ENCODE measurements at regions not wholly inside any gene's neighbourhood (a gene's known extent, or its start where the extent isn't known, plus 50 kb on each side); places are given as distances from the start of the nearest gene placed in this dataset.

DNA sequence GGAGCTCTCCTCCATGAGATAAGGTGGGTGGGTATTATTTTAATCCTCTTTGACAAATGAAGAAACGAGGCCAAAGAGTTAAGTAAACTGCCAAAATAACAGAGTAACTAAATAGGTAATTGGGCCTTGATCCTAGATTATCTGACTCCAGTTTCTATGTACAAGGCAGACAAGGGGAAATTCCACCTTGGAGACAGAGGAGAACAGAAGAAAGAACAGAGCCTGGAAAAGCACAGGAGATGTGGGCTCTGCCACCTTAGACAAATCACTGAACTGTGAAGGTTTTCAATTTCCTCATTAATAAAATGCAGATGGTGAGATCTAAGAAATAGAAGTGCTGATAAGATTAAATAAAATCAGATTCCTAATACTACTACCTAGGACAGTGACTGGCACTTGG is 310.2 kb upstream of the TLE3 start:
- H3K9me2 ChIP-seq (ENCODE audit: insufficient read depth, low read length) = no peaks in the 10 kb centered on the region
- no peak overlapping the region for H2AFZ ChIP-seq (ENCODE audit: low read depth, low read length)
- no peaks in the 10 kb centered on the region for H3K79me2 ChIP-seq (replicated peaks; ENCODE audit: insufficient read depth, low read length)
- H4K20me1 ChIP-seq (ENCODE audit: insufficient read depth) = no peaks in the 10 kb centered on the region
- H3K27ac ChIP-seq (ENCODE audit: low read length) = no peak overlapping the region
- H3K9me3 ChIP-seq (ENCODE audit: low read length) = no peaks in the 10 kb centered on the region
- no peaks in the 10 kb centered on the region for H3F3A ChIP-seq (ENCODE audit: insufficient read depth, low read length, poor library complexity, severe bottlenecking)
- H3K4me2 ChIP-seq (ENCODE audit: low read length) = no peak overlapping the region
- H3K4me3 ChIP-seq (ENCODE audit: low read length) = no peak overlapping the region
- H3K9ac ChIP-seq (ENCODE audit: low read length) = no peak overlapping the region
- H3K36me3 ChIP-seq (ENCODE audit: insufficient read depth, low read length) = no peaks in the 10 kb centered on the region
- no peaks in the 10 kb centered on the region for H3K27me3 ChIP-seq (ENCODE audit: insufficient read depth, low read depth, low read length)
- TF ChIP-seq, protein P1, sequence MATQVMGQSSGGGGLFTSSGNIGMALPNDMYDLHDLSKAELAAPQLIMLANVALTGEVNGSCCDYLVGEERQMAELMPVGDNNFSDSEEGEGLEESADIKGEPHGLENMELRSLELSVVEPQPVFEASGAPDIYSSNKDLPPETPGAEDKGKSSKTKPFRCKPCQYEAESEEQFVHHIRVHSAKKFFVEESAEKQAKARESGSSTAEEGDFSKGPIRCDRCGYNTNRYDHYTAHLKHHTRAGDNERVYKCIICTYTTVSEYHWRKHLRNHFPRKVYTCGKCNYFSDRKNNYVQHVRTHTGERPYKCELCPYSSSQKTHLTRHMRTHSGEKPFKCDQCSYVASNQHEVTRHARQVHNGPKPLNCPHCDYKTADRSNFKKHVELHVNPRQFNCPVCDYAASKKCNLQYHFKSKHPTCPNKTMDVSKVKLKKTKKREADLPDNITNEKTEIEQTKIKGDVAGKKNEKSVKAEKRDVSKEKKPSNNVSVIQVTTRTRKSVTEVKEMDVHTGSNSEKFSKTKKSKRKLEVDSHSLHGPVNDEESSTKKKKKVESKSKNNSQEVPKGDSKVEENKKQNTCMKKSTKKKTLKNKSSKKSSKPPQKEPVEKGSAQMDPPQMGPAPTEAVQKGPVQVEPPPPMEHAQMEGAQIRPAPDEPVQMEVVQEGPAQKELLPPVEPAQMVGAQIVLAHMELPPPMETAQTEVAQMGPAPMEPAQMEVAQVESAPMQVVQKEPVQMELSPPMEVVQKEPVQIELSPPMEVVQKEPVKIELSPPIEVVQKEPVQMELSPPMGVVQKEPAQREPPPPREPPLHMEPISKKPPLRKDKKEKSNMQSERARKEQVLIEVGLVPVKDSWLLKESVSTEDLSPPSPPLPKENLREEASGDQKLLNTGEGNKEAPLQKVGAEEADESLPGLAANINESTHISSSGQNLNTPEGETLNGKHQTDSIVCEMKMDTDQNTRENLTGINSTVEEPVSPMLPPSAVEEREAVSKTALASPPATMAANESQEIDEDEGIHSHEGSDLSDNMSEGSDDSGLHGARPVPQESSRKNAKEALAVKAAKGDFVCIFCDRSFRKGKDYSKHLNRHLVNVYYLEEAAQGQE (IDR thresholded peaks at IDR 0.05; ENCODE audit: borderline replicate concordance) = no peak
- no peak for TF ChIP-seq EP300 (conservative IDR thresholded peaks at IDR 0.05; ENCODE audit: poor library complexity, severe bottlenecking)
- no peak for TF ChIP-seq SMC3 (conservative IDR thresholded peaks at IDR 0.05; ENCODE audit: poor library complexity)
- no peak for TF ChIP-seq POLR2AphosphoS5 (IDR thresholded peaks at IDR 0.05)
- TF ChIP-seq, protein P2, sequence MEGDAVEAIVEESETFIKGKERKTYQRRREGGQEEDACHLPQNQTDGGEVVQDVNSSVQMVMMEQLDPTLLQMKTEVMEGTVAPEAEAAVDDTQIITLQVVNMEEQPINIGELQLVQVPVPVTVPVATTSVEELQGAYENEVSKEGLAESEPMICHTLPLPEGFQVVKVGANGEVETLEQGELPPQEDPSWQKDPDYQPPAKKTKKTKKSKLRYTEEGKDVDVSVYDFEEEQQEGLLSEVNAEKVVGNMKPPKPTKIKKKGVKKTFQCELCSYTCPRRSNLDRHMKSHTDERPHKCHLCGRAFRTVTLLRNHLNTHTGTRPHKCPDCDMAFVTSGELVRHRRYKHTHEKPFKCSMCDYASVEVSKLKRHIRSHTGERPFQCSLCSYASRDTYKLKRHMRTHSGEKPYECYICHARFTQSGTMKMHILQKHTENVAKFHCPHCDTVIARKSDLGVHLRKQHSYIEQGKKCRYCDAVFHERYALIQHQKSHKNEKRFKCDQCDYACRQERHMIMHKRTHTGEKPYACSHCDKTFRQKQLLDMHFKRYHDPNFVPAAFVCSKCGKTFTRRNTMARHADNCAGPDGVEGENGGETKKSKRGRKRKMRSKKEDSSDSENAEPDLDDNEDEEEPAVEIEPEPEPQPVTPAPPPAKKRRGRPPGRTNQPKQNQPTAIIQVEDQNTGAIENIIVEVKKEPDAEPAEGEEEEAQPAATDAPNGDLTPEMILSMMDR (IDR thresholded peaks at IDR 0.05; ENCODE audit: poor library complexity, severe bottlenecking) = no peak
- no peak for TF ChIP-seq MXI1 (conservative IDR thresholded peaks at IDR 0.05; ENCODE audit: poor library complexity, severe bottlenecking)
- TF ChIP-seq EZH2 (IDR thresholded peaks at IDR 0.05; ENCODE audit: borderline replicate concordance, insufficient read depth, low read length, poor library complexity, severe bottlenecking) = no peak
- no peak for TF ChIP-seq TAF1 (IDR thresholded peaks at IDR 0.05; ENCODE audit: low read depth)
- no peak for TF ChIP-seq RAD21 (conservative IDR thresholded peaks at IDR 0.05)

DNA sequence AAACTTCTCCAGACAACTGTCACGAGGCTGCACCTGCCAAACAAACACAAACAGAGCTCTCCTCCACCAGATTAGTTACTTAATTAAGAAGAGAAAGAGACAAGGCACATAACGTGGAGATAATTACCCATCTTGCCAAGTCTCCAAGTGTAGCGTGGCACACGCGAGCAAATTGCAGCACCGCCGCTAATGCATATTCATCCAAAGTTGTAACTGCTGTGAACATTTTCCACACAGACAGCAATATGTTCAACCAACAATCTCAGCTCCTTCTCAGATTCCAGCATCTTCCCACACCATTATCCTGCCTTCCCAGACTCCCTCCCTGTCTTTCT is 309.6 kb upstream of the TLE3 start:
- Histone ChIP-seq H3K27ac (ENCODE audit: low read length) (no peak overlapping the region), H3K4me2 (ENCODE audit: low read length) (no peak overlapping the region), H3K79me2 (replicated peaks; ENCODE audit: insufficient read depth, low read length) (no peaks in the 10 kb centered on the region), H2AFZ (ENCODE audit: low read depth, low read length) (no peak overlapping the region), H3K36me3 (ENCODE audit: insufficient read depth, low read length) (no peaks in the 10 kb centered on the region), H3F3A (ENCODE audit: insufficient read depth, low read length, poor library complexity, severe bottlenecking) (no peaks in the 10 kb centered on the region), H3K4me3 (ENCODE audit: low read length) (no peak overlapping the region), H3K27me3 (ENCODE audit: insufficient read depth, low read depth, low read length) (no peaks in the 10 kb centered on the region), H4K20me1 (ENCODE audit: insufficient read depth) (no peaks in the 10 kb centered on the region), H3K9ac (ENCODE audit: low read length) (no peak overlapping the region), H3K9me3 (ENCODE audit: low read length) (no peaks in the 10 kb centered on the region), H3K9me2 (ENCODE audit: insufficient read depth, low read length) (no peaks in the 10 kb centered on the region)
- TF ChIP-seq MXI1 (conservative IDR thresholded peaks at IDR 0.05; ENCODE audit: poor library complexity, severe bottlenecking) = no peak
- no peak for TF ChIP-seq TAF1 (IDR thresholded peaks at IDR 0.05; ENCODE audit: low read depth)
- TF ChIP-seq RAD21 (conservative IDR thresholded peaks at IDR 0.05) = no peak
- TF ChIP-seq, protein P1 (IDR thresholded peaks at IDR 0.05; ENCODE audit: borderline replicate concordance) = no peak
- no peak for TF ChIP-seq SMC3 (conservative IDR thresholded peaks at IDR 0.05; ENCODE audit: poor library complexity)
- TF ChIP-seq, protein P2 (IDR thresholded peaks at IDR 0.05; ENCODE audit: poor library complexity, severe bottlenecking) = no peak
- TF ChIP-seq EZH2 (IDR thresholded peaks at IDR 0.05; ENCODE audit: borderline replicate concordance, insufficient read depth, low read length, poor library complexity, severe bottlenecking) = no peak
- TF ChIP-seq POLR2AphosphoS5 (IDR thresholded peaks at IDR 0.05) = no peak
- no peak for TF ChIP-seq EP300 (conservative IDR thresholded peaks at IDR 0.05; ENCODE audit: poor library complexity, severe bottlenecking)

All from neural cell (in vitro differentiated cells).